ENCODE measurements at regions not wholly inside any gene's neighbourhood (a gene's known extent, or its start where the extent isn't known, plus 50 kb on each side); places are given as distances from the start of the nearest gene placed in this dataset.

DNA sequence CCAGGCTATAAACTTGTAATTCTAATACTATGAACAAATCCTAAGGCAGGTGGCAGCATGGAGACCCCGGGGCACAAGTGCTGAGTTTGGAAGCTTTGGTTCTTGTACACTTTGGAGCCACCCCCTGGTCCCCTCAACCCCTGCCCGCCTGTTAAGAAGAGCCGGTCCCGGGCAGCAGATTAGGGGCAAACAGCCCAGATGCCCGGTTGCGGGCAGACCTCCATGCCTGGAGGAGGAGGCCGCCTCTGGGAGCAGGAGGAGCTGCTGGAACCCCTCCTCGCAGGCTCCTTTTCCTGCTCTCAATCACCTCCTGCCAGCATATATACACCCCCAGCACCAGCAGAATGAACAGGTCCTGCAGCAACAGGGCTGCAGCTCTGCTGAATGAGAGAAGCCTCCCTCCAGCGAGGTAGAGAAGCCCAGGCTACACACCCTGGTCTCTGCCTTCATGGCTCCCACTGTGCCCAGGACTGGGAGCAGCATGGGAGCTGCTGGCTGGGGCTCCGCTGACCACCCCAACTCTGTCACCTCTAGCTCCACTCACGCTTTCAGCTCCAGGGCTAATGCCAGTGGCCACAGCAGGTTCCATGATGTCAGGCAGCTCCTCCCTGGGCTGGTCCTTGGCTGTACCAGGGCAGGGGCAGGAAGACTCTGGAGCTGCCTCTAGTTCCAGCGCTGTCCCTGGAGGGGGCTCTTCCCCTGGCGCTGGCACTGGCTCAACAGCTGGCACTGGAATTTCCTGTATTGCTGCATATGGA, 1713.5 kb upstream of the ACO1 start:
- ChIA-PET SMC1A (ENCODE audit: uncharacterized antibody, unreplicated experiment) (interaction anchor here (0.6 kb wide), 1 partner anchor 9 kb away, joined by 3 read pairs; no protein-coding TSS in a partner anchor), CTCF (no interaction called here), POLR2A (no interaction called here), RAD21 (ENCODE audit: unreplicated experiment) (no interaction called here)
- no peaks in the 10 kb centered on the region for H4K20me1 ChIP-seq (ENCODE audit: control insufficient read depth, insufficient read depth)
- TF ChIP-seq RAD21 (IDR thresholded peaks at IDR 0.05; ENCODE audit: insufficient read depth, low read depth, low read length) (no peak), CHD2 (IDR thresholded peaks at IDR 0.05; ENCODE audit: borderline replicate concordance, low read depth, low read length) (no peak), CBX5 (IDR thresholded peaks at IDR 0.05; ENCODE audit: low read depth) (no peak), RCOR1 (conservative IDR thresholded peaks at IDR 0.05; ENCODE audit: low read depth, low read length) (no peak)
- TF ChIP-seq, protein P1, sequence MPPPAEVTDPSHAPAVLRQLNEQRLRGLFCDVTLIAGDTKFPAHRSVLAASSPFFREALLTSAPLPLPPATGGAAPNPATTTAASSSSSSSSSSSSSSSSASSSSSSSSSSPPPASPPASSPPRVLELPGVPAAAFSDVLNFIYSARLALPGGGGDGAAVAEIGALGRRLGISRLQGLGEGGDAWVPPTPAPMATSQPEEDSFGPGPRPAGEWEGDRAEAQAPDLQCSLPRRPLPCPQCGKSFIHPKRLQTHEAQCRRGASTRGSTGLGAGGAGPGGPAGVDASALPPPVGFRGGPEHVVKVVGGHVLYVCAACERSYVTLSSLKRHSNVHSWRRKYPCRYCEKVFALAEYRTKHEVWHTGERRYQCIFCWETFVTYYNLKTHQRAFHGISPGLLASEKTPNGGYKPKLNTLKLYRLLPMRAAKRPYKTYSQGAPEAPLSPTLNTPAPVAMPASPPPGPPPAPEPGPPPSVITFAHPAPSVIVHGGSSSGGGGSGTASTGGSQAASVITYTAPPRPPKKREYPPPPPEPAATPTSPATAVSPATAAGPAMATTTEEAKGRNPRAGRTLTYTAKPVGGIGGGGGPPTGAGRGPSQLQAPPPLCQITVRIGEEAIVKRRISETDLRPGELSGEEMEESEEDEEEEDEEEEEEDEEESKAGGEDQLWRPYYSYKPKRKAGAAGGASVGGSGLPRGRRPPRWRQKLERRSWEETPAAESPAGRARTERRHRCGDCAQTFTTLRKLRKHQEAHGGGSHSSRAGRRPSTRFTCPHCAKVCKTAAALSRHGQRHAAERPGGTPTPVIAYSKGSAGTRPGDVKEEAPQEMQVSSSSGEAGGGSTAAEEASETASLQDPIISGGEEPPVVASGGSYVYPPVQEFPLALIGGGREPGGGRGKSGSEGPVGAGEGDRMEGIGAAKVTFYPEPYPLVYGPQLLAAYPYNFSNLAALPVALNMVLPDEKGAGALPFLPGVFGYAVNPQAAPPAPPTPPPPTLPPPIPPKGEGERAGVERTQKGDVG (CRISPR knock-in tag; IDR thresholded peaks at IDR 0.05): no peak
- TF ChIP-seq, protein P2, sequence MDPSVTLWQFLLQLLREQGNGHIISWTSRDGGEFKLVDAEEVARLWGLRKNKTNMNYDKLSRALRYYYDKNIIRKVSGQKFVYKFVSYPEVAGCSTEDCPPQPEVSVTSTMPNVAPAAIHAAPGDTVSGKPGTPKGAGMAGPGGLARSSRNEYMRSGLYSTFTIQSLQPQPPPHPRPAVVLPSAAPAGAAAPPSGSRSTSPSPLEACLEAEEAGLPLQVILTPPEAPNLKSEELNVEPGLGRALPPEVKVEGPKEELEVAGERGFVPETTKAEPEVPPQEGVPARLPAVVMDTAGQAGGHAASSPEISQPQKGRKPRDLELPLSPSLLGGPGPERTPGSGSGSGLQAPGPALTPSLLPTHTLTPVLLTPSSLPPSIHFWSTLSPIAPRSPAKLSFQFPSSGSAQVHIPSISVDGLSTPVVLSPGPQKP (IDR thresholded peaks at IDR 0.05; ENCODE audit: low read depth, low read length): no peak
- TF ChIP-seq, protein P3, sequence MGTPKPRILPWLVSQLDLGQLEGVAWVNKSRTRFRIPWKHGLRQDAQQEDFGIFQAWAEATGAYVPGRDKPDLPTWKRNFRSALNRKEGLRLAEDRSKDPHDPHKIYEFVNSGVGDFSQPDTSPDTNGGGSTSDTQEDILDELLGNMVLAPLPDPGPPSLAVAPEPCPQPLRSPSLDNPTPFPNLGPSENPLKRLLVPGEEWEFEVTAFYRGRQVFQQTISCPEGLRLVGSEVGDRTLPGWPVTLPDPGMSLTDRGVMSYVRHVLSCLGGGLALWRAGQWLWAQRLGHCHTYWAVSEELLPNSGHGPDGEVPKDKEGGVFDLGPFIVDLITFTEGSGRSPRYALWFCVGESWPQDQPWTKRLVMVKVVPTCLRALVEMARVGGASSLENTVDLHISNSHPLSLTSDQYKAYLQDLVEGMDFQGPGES (IDR thresholded peaks at IDR 0.05): no peak
- WGBS (ENCODE audit: insufficient coverage, insufficient replicate concordance, low lambda C conversion rate, missing lambda C conversion rate): 15% methylated on average over 13 of the region's 13 CpGs
- H3K4me3 ChIP-seq: no peak overlapping the region
- H3K9ac ChIP-seq (ENCODE audit: control insufficient read depth, insufficient read depth, low read length): no peak overlapping the region
- intact Hi-C loops (cut with micrococcal nuclease; ENCODE audit: unreplicated experiment) (no loop called here), in situ Hi-C loops (cut with MboI) (no loop called here)
- H3K36me3 ChIP-seq (ENCODE audit: control insufficient read depth in 2 of 2, insufficient read depth in 2 of 2, low read length in 1 of 2): no peaks in the 10 kb centered on the region
- BruUV-seq (replicated peaks): no TSS peak
- H3K4me2 ChIP-seq (ENCODE audit: control insufficient read depth, insufficient read depth): no peak overlapping the region
- ATAC-seq (no peak), DNase-seq (ENCODE audit: low read depth, low spot score) (no peak), FAIRE-seq (no peak)
- H3K27ac ChIP-seq (ENCODE audit: control insufficient read depth, insufficient read depth): no peak overlapping the region
- H2AFZ ChIP-seq (ENCODE audit: control insufficient read depth, low read depth, low read length): no peak overlapping the region
- no peaks in the 10 kb centered on the region for H3K4me1 ChIP-seq (ENCODE audit: control insufficient read depth, insufficient read depth, low read length)
- no peaks in the 10 kb centered on the region for H3K27me3 ChIP-seq (replicated peaks in 1 of 2; ENCODE audit: control insufficient read depth in 2 of 2, insufficient read depth in 2 of 2, low read length in 1 of 2)
- no peaks in the 10 kb centered on the region for H3K79me2 ChIP-seq (ENCODE audit: control insufficient read depth, insufficient read depth, low read length)
- no peaks in the 10 kb centered on the region for H3K9me3 ChIP-seq (replicated peaks; ENCODE audit: control insufficient read depth, insufficient read depth, low read length)
